Sigmoid colon (tissue), 3 donors: ENCODE measurements at regions not wholly inside any gene's neighbourhood (a gene's known extent, or its start where the extent isn't known, plus 50 kb on each side); places are given as distances from the start of the nearest gene placed in this dataset.

ENCODE experiments used
- CTCF ChIP-seq, 4 experiments: fragments of 450-650 bp in 3 of 4; fragments of 200-600 bp in 1 of 4; IDR thresholded peaks; one replicate each; pipeline ENCODE4 v1.5.1; 2016 to 2019; ENCODE audit warnings: antibody characterized with exemption in 4 of 4, mild to moderate bottlenecking in 3 of 4, moderate library complexity in 2 of 4
- POLR2A ChIP-seq, 2 donors: fragments of 450-650 bp; IDR thresholded peaks; one replicate each; pipeline ENCODE4 v1.6.1; 2016; ENCODE audit warnings: antibody characterized with exemption in 2 of 2, mild to moderate bottlenecking in 2 of 2, moderate library complexity in 2 of 2

GRCh38 chr18:11419338-11419737, 190.1 kb upstream of the SLC35G4 start:
- no peak for TF ChIP-seq CTCF (IDR thresholded peaks at IDR 0.05)
- no peak for TF ChIP-seq POLR2A (IDR thresholded peaks at IDR 0.05)
